Lung (tissue), 11 donors: ENCODE measurements at regions not wholly inside any gene's neighbourhood (a gene's known extent, or its start where the extent isn't known, plus 50 kb on each side); places are given as distances from the start of the nearest gene placed in this dataset.

Experiments
- ATAC-seq: fragments of 200-7000 bp; cut with Tn5 transposase; one replicate; pipeline ENCODE4 v1.9.1; 2020; ENCODE audit warnings: moderate number of reproducible peaks; ENCODE audit not compliant: insufficient read depth, low FRiP score
- DNase-seq, 3 donors: peaks; one replicate each; pipeline ENCODE4 v3.0.0-alpha.2; 2013 to 2017
- H3K27ac ChIP-seq, 2 donors: one replicate each; pipeline ENCODE4 v1.5.1; 2013; ENCODE audit warnings: mild to moderate bottlenecking in 2 of 2, moderate library complexity in 2 of 2, control low read depth in 1 of 2, inconsistent platforms in 1 of 2, low read depth in 1 of 2, low read length in 1 of 2
- H3K27me3 ChIP-seq, 3 donors: one replicate each; pipeline ENCODE4 v1.5.1; 2013; ENCODE audit warnings: low read length in 2 of 3; ENCODE audit not compliant: control insufficient read depth in 3 of 3, insufficient read depth in 3 of 3
- H3K36me3 ChIP-seq, 4 donors: one replicate each; pipeline ENCODE4 v1.5.1; 2013; ENCODE audit warnings: low read length in 4 of 4, mild to moderate bottlenecking in 1 of 4, moderate library complexity in 1 of 4; ENCODE audit not compliant: control insufficient read depth in 4 of 4, insufficient read depth in 4 of 4
- H3K4me1 ChIP-seq, 5 donors: one replicate each; pipeline ENCODE4 v1.5.1; 2013; ENCODE audit warnings: low read length in 5 of 5, mild to moderate bottlenecking in 2 of 5, moderate library complexity in 1 of 5; ENCODE audit not compliant: control insufficient read depth in 5 of 5, insufficient read depth in 5 of 5
- H3K4me3 ChIP-seq: one replicate; pipeline ENCODE4 v1.5.1; 2013; ENCODE audit warnings: mild to moderate bottlenecking, control low read depth, moderate library complexity
- H3K9ac ChIP-seq, 2 donors: one replicate each; pipeline ENCODE4 v1.5.1; 2013; ENCODE audit warnings: low read length in 2 of 2, control low read depth in 1 of 2; ENCODE audit not compliant: insufficient read depth in 1 of 2
- H3K9me3 ChIP-seq, 4 donors: one replicate each; pipeline ENCODE4 v1.5.1; 2013; ENCODE audit warnings: low read length in 3 of 4, mild to moderate bottlenecking in 1 of 4, moderate library complexity in 1 of 4; ENCODE audit not compliant: control insufficient read depth in 4 of 4, insufficient read depth in 3 of 4
- CTCF ChIP-seq: IDR thresholded peaks from 2 replicates; pipeline ENCODE4 v1.5.1; 2012; ENCODE audit warnings: mild to moderate bottlenecking; ENCODE audit errors: control extremely low read depth, extremely low read depth
- WGBS, 2 donors: extraction: QIAGEN DNeasy Blood & Tissue Kit; methylation state at CpG; one replicate each; pipeline ENCODE4 v1.1.7; 2013; 5-methylcytosine and 5-hydroxymethylcytosine counted together
- donor health status: control.
- donor health status: control.
- donor health status: Bipolar disorder and iron deficiency.
- donor health status: healthy.
- donor health status: DM: yes; HTN: yes; CAD: no.

DNA sequence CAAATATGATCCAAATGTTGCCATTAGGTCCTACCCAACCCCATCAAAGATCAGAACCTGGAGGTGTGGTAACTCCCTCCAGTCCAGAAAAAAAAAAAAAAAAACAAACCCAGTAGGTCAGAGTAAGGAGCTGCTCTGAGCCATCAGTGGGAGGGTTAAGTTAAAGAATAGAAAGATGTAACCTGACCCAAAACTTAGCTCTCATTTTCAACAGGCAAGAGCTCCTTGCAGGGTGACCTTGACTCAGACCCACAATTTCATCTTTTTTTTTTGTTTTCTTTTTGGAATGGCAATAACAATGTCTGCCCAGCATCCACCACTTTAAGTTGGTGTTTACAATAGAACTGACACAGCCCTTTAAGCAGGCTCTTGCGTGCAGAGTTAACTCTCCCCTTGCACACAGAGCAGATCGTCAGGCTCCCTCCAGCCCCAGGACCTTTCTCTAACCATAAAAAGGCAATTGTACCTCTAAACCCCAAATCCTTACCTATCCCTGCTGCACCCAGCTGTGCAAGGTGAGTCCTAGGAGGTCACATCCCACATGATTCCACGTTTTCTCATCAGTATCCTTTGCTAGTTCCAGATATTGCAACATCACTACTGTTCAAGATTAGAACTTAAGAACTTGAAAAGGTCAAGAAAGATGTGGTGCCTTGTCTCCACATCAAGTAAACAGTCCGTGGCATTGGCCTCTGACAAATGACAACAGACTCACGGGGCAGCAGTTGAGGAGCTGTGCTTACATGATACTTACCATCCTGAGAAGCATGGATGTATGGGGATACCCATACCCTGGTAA lies 178.6 kb upstream of the EEA1 start:
- Histone ChIP-seq H3K4me3 (no peak overlapping the region), H3K27me3 (no peaks in the 10 kb centered on the region), H3K4me1 (peaks cover 0 to 15% (median 14%) of the 10 kb centered on the region in 5 donors), H3K27ac (no peak overlapping the region), H3K9me3 (no peaks in the 10 kb centered on the region), H3K36me3 (no peaks in the 10 kb centered on the region), H3K9ac (no peak overlapping the region)
- 71 to 81% methylated on average over 5 of the region's 5 CpGs for WGBS, 2 donors
- no peak for TF ChIP-seq CTCF
- no peak for DNase-seq
- ATAC-seq: no peak

DNA sequence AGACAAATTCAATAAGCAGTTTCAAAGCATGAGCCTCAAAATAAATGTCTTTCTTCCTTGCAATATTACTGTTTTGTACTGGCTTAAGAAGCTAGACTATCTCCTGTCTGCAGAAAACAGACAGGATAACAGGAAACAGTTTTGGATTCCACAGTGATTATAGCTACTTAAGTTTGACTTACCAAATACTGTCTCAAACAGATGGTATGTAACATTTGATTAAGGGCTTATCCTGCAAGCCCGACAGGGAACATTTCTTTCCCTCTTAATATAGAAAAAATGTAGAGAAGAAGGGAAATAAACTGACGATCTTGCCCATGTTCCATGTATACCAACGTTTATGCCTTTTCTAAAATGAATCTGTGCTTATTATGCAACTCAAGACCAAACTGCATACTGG lies 179.9 kb upstream of the EEA1 start:
- Histone ChIP-seq H3K9me3 (no peaks in the 10 kb centered on the region), H3K27ac (no peak overlapping the region)
- no peak for TF ChIP-seq CTCF

DNA sequence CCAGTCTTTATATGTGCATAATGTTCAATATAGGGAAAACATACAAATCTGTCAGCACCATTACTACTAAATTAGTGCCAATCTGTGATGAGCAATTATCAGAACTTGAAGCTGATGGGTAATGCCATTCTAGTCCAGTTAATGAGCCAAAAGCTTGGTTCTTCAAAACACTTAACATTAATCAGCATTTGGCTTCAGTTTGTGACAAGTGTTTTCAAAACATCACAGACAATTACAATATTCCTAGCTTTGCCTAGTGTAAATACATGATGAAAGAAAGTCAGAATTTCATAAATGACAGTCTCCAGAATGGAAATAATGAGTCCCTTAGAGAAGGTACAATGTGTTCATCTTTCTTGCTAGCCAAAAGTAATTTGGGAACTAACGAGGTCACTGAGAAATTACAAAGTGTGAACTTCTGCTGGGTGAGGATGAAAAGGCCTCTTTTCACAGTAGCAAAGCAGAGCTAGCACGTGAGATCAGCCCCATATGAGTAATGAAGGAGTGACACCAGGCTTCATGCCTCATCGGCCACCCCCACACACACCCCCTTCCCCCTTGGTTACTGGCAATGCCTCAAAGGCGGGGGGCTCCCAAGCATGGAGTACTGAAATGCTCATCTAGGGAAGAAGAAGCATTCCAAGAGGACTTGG lies 180.6 kb upstream of the EEA1 start:
- Histone ChIP-seq H3K27me3 (no peaks in the 10 kb centered on the region), H3K9ac (no peak overlapping the region), H3K4me1 (peaks cover 0 to 16% (median 14%) of the 10 kb centered on the region in 5 donors), H3K27ac (no peak overlapping the region), H3K9me3 (no peaks in the 10 kb centered on the region), H3K36me3 (no peaks in the 10 kb centered on the region), H3K4me3 (no peak overlapping the region)
- ATAC-seq (no peak), DNase-seq (no peak)
- WGBS, 2 donors: 77 to 86% methylated on average over 4 of the region's 4 CpGs
- no peak for TF ChIP-seq CTCF

More for the DNA sequence above, 179.9 kb upstream of the EEA1 start:
- Histone ChIP-seq H3K9ac (no peak overlapping the region), H3K4me3 (no peak overlapping the region), H3K36me3 (no peaks in the 10 kb centered on the region), H3K4me1 (peaks cover 0 to 14% (median 14%) of the 10 kb centered on the region in 5 donors), H3K27me3 (no peaks in the 10 kb centered on the region)
- ATAC-seq: no peak
- peak in 1 of 3 donors; percentile 27 for DNase-seq
- 46 to 57% methylated on average over 3 of the region's 3 CpGs for WGBS, 2 donors
